Endothelial cell of umbilical vein (primary cell): ENCODE measurements at regions not wholly inside any gene's neighbourhood (a gene's known extent, or its start where the extent isn't known, plus 50 kb on each side); places are given as distances from the start of the nearest gene placed in this dataset.

ENCODE experiments used
- BruUV-seq: library from RNA; stranded (reverse); fragments of 400-500 nt; replicated peaks from 2 replicates; lab custom pipeline; 2021; lab: Mats Ljungman, UMichigan
- CTCF ChIA-PET: fragments of 300-600, 350-600 bp; sonication (Branson Sonifier 250); formaldehyde crosslinking; loops from one replicate; lab custom pipeline; 2021; ENCODE audit warnings: antibody characterized with exemption, inconsistent platforms; lab: Charles Lee
- POLR2A ChIA-PET: fragments of 300-600, 350-600 bp; sonication (Branson Sonifier 250); formaldehyde crosslinking; loops from one replicate; lab custom pipeline; 2021; ENCODE audit warnings: antibody characterized with exemption, inconsistent platforms; lab: Charles Lee
- DNase-seq: peaks from one replicate; pipeline ENCODE4 v3.0.0-alpha.2; 2011; ENCODE audit warnings: low read depth, low spot score
- FAIRE-seq: peaks from 2 replicates; lab custom pipeline; 2011; peaks lifted over from hg19 to GRCh38; lab: Jason Lieb, UNC
- H2AFZ ChIP-seq: 2 replicates; pipeline ENCODE4 v1.6.0; 2012; ENCODE audit warnings: low read depth, low read length, control low read depth, inconsistent platforms
- H3K27ac ChIP-seq: 2 replicates; pipeline ENCODE4 v1.5.1; 2011; ENCODE audit warnings: low read depth, mild to moderate bottlenecking, control low read depth, low read length, moderate library complexity; ENCODE audit not compliant: insufficient read depth
- H3K27me3 ChIP-seq, 2 experiments: 2 replicates each; pipeline versions ENCODE4 v1.6.0 to v1.6.1; 2011; ENCODE audit warnings: low read length in 2 of 2, mixed read lengths in 1 of 2; ENCODE audit not compliant: control insufficient read depth in 2 of 2, insufficient read depth in 2 of 2
- H3K36me3 ChIP-seq, 2 experiments: 2 replicates in 1 of 2; 3 replicates in 1 of 2; pipeline ENCODE4 v1.5.1; 2011; ENCODE audit warnings: low read length in 2 of 2, mild to moderate bottlenecking in 1 of 2, moderate library complexity in 1 of 2; ENCODE audit not compliant: control insufficient read depth in 2 of 2, insufficient read depth in 2 of 2; ENCODE audit errors: extremely low read depth in 1 of 2
- H3K4me1 ChIP-seq: 3 replicates; pipeline ENCODE4 v1.5.1; 2011; ENCODE audit warnings: mild to moderate bottlenecking, low read length; ENCODE audit not compliant: control insufficient read depth, insufficient read depth; ENCODE audit errors: extremely low read depth
- H3K4me2 ChIP-seq: 2 replicates; pipeline ENCODE4 v1.6.1; 2011; ENCODE audit warnings: low read length, control low read depth, mixed read lengths; ENCODE audit not compliant: insufficient read depth
- H3K4me3 ChIP-seq, 3 experiments: fragments of 200-600 bp in 1 of 3; sonication (generic), shearing (Covaris generic) in 1 of 3; replicated peaks in 1 of 3; 2 replicates each; pipeline ENCODE4 v1.5.1; 2011 to 2016; ENCODE audit warnings: control low read depth in 3 of 3, low read length in 3 of 3, mild to moderate bottlenecking in 2 of 3, inconsistent platforms in 1 of 3, low read depth in 1 of 3, moderate library complexity in 1 of 3; ENCODE audit not compliant: insufficient read depth in 1 of 3
- H3K79me2 ChIP-seq: 2 replicates; pipeline ENCODE4 v1.6.0; 2012; ENCODE audit warnings: low read length, inconsistent platforms; ENCODE audit not compliant: control insufficient read depth, insufficient read depth
- H3K9ac ChIP-seq: replicated peaks from 2 replicates; pipeline ENCODE3; 2011; ENCODE audit warnings: low read length, control low read depth; ENCODE audit not compliant: insufficient read depth; ENCODE audit errors: extremely low read depth
- H3K9me1 ChIP-seq: replicated peaks from 3 replicates; pipeline ENCODE4 v1.6.0; 2011; ENCODE audit warnings: mild to moderate bottlenecking, low read length; ENCODE audit not compliant: control insufficient read depth, insufficient read depth; ENCODE audit errors: extremely low read depth
- H3K9me3 ChIP-seq: replicated peaks from 2 replicates; pipeline ENCODE4 v1.5.1; 2012; ENCODE audit warnings: low read length, inconsistent platforms; ENCODE audit not compliant: control insufficient read depth, insufficient read depth
- H4K20me1 ChIP-seq: replicated peaks from 2 replicates; pipeline ENCODE3; 2011; ENCODE audit warnings: mild to moderate bottlenecking, low read length; ENCODE audit not compliant: control insufficient read depth, insufficient read depth; ENCODE audit errors: extremely low read depth
- EZH2 ChIP-seq: IDR thresholded peaks from 2 replicates; pipeline ENCODE4 v1.6.1; 2012; ENCODE audit warnings: borderline replicate concordance, low read depth, mild to moderate bottlenecking, moderate library complexity, low read length, inconsistent platforms; ENCODE audit not compliant: severe bottlenecking
- FOS ChIP-seq: IDR thresholded peaks from 2 replicates; pipeline ENCODE4 v1.6.1; 2011; ENCODE audit warnings: mild to moderate bottlenecking, low read length, moderate library complexity, borderline replicate concordance; ENCODE audit not compliant: insufficient read depth
- GATA2 ChIP-seq: IDR thresholded peaks from 2 replicates; pipeline ENCODE4 v1.7.0; 2011; ENCODE audit warnings: low read depth, mild to moderate bottlenecking, moderate library complexity, mixed read lengths, low read length; ENCODE audit not compliant: insufficient read length, insufficient read depth
- JUN ChIP-seq: IDR thresholded peaks from 2 replicates; pipeline ENCODE4 v1.6.1; 2011; ENCODE audit warnings: borderline replicate concordance, low read depth; ENCODE audit not compliant: insufficient read length, insufficient read depth
- MYC ChIP-seq: IDR thresholded peaks from one replicate; pipeline ENCODE4 v1.6.1; 2011; ENCODE audit warnings: mild to moderate bottlenecking, low read depth, low read length
- POLR2A ChIP-seq: IDR thresholded peaks from 2 replicates; pipeline ENCODE4 v1.6.1; 2012; ENCODE audit warnings: low read depth, mild to moderate bottlenecking, control low read depth, low read length
- POLR2AphosphoS5 ChIP-seq: IDR thresholded peaks from 2 replicates; pipeline ENCODE4 v1.6.1; 2012; ENCODE audit warnings: low read depth, mild to moderate bottlenecking, control low read depth, low read length, moderate library complexity; ENCODE audit not compliant: insufficient read depth
- dilution Hi-C: fragments of 300-500 bp; cut with MboI; formaldehyde crosslinking; loops from one replicate; pipeline ENCODE4 v1.15.0; 2019; ENCODE audit warnings: low sequenced_read_pairs; ENCODE audit not compliant: extremely low pct_ligation_motif_present
- intact Hi-C: fragments of 100-400 bp; cut with micrococcal nuclease; formaldehyde crosslinking; loops from one replicate; pipeline ENCODE4 v1.10.0; 2022
- TF ChIP-seq, protein P1 (sequence below): IDR thresholded peaks from 2 replicates; pipeline ENCODE4 v1.6.1; 2011; ENCODE audit not compliant: insufficient read depth, insufficient read length
- TF ChIP-seq, protein P2 (sequence below), 2 donors: IDR thresholded peaks; 1 replicate in 1 of 2; 2 replicates in 1 of 2; pipeline ENCODE4 v1.5.1; 2011; ENCODE audit warnings: low read length in 2 of 2, mild to moderate bottlenecking in 2 of 2, moderate library complexity in 2 of 2, control low read depth in 1 of 2, inconsistent platforms in 1 of 2, low read depth in 1 of 2; ENCODE audit not compliant: insufficient read depth in 1 of 2; ENCODE audit errors: extremely low read depth in 1 of 2

DNA sequence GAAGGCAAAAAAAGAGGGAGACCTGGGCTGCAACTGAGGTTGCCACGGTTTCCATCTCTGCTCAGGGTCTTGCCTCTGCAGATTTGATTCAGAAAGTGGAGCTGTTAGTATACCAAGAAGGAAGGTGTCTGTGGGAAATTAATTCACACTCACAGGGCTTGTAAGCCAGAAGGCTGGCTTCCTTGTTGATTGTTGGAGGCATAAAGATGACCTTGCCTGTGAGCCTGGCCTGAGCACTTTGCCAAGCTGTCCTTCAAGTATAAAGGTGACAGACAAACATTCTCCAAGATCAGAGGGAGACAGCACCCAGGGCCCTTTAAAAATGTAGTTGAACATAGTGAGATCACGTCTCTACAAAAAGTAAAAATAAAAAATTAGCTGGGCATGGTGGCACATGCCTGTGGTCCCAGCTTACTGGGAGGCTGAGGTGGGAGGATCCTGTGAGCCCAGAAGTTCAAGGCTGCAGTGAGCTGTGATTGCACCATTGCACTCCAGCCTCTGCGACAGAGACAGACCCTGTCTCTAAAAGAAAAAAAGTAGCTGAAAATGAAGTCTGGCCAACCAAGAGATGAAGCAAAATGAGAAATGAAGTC lies 91.2 kb upstream of the UXS1 start:
- intact Hi-C loops = no loop called here
- TF ChIP-seq, protein P1, sequence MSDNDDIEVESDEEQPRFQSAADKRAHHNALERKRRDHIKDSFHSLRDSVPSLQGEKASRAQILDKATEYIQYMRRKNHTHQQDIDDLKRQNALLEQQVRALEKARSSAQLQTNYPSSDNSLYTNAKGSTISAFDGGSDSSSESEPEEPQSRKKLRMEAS = no peak
- TF ChIP-seq MYC (no peak), GATA2 (no peak), FOS (no peak), JUN (no peak), EZH2 (no peak), POLR2A (no peak), POLR2AphosphoS5 (no peak)
- TF ChIP-seq, protein P2, sequence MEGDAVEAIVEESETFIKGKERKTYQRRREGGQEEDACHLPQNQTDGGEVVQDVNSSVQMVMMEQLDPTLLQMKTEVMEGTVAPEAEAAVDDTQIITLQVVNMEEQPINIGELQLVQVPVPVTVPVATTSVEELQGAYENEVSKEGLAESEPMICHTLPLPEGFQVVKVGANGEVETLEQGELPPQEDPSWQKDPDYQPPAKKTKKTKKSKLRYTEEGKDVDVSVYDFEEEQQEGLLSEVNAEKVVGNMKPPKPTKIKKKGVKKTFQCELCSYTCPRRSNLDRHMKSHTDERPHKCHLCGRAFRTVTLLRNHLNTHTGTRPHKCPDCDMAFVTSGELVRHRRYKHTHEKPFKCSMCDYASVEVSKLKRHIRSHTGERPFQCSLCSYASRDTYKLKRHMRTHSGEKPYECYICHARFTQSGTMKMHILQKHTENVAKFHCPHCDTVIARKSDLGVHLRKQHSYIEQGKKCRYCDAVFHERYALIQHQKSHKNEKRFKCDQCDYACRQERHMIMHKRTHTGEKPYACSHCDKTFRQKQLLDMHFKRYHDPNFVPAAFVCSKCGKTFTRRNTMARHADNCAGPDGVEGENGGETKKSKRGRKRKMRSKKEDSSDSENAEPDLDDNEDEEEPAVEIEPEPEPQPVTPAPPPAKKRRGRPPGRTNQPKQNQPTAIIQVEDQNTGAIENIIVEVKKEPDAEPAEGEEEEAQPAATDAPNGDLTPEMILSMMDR (IDR thresholded peaks at IDR 0.05; ENCODE audit: extremely low read depth in 1 of 2, insufficient read depth in 1 of 2, low read depth in 1 of 2, low read length in 2 of 2) = no peak
- no peaks in the 10 kb centered on the region for H3K79me2 ChIP-seq
- no peaks in the 10 kb centered on the region for H3K27me3 ChIP-seq
- ChIA-PET CTCF (no interaction called here), POLR2A (no interaction called here)
- FAIRE-seq (no peak), DNase-seq (no peak)
- H3K36me3 ChIP-seq = no peaks in the 10 kb centered on the region
- no peak overlapping the region for H3K27ac ChIP-seq
- H3K4me3 ChIP-seq = no peak overlapping the region
- no peaks in the 10 kb centered on the region for H3K9me3 ChIP-seq
- no peak overlapping the region for H3K9ac ChIP-seq
- H3K9me1 ChIP-seq = no peaks in the 10 kb centered on the region
- no TSS peak for BruUV-seq
- H2AFZ ChIP-seq = no peak overlapping the region
- no peak overlapping the region for H3K4me2 ChIP-seq
- H4K20me1 ChIP-seq = no peaks in the 10 kb centered on the region
- H3K4me1 ChIP-seq = no peaks in the 10 kb centered on the region
- dilution Hi-C loops = no loop called here
